IMR-90 (cell line): ENCODE measurements at regions not wholly inside any gene's neighbourhood (a gene's known extent, or its start where the extent isn't known, plus 50 kb on each side); places are given as distances from the start of the nearest gene placed in this dataset.

Experiments used
- BHLHE40 ChIP-seq: fragments of 150-350 bp; IDR thresholded peaks from 2 replicates; pipeline ENCODE4 v1.6.1; 2016; ENCODE audit warnings: mild to moderate bottlenecking, low read depth, low read length
- CEBPB ChIP-seq: IDR thresholded peaks from 2 replicates; pipeline ENCODE4 v1.6.1; 2012; ENCODE audit warnings: low read depth, low read length, improper control_type of control experiment
- CHD1 ChIP-seq: IDR thresholded peaks from 2 replicates; pipeline ENCODE4 v1.6.1; 2012; ENCODE audit warnings: low read depth, low read length, improper control_type of control experiment
- CTCF ChIP-seq: conservative IDR thresholded peaks from 2 replicates; pipeline ENCODE4 v1.5.1; 2012; ENCODE audit warnings: mild to moderate bottlenecking, low read depth, low read length, improper control_type of control experiment
- FOS ChIP-seq: fragments of 150-350 bp; IDR thresholded peaks from 2 replicates; pipeline ENCODE4 v1.6.1; 2016; ENCODE audit warnings: low read depth, low read length
- MAFK ChIP-seq: IDR thresholded peaks from 2 replicates; pipeline ENCODE4 v1.6.1; 2012; ENCODE audit warnings: low read depth, low read length, improper control_type of control experiment
- MAZ ChIP-seq: IDR thresholded peaks from 2 replicates; pipeline ENCODE4 v1.6.1; 2012; ENCODE audit warnings: low read depth, mild to moderate bottlenecking, low read length, improper control_type of control experiment, moderate library complexity, borderline replicate concordance
- POLR2A ChIP-seq: IDR thresholded peaks from 2 replicates; pipeline ENCODE4 v1.6.1; 2012; ENCODE audit warnings: mild to moderate bottlenecking, low read depth, low read length
- RCOR1 ChIP-seq: IDR thresholded peaks from 2 replicates; pipeline ENCODE4 v1.6.1; 2012; ENCODE audit warnings: mild to moderate bottlenecking, low read length, improper control_type of control experiment; ENCODE audit not compliant: insufficient replicate concordance
- SMC3 ChIP-seq: fragments of 150-350 bp; IDR thresholded peaks from 2 replicates; pipeline ENCODE4 v1.6.1; 2016; ENCODE audit warnings: low read depth, mild to moderate bottlenecking, antibody characterized with exemption, low read length, moderate library complexity
- USF2 ChIP-seq: fragments of 150-350 bp; IDR thresholded peaks from 2 replicates; pipeline ENCODE4 v1.6.1; 2017; ENCODE audit warnings: mild to moderate bottlenecking, antibody characterized with exemption, low read length, low read depth

- TF ChIP-seq FOS (no peak), POLR2A (no peak), MAZ (no peak), CTCF (no peak), BHLHE40 (no peak), SMC3 (no peak), RCOR1 (no peak), MAFK (no peak), USF2 (no peak), CEBPB (no peak), CHD1 (no peak)
These were observed 1000.2 kb downstream of the NR2F1-AS1 start for GRCh38 chr5:92580814-92581213.
